ENCODE measurements at regions not wholly inside any gene's neighbourhood (a gene's known extent, or its start where the extent isn't known, plus 50 kb on each side); places are given as distances from the start of the nearest gene placed in this dataset.

- DNase-seq (ENCODE audit: low read depth in 2 of 3, low spot score in 1 of 3) = no peak
These were observed 917.7 kb upstream of the SLC10A2 start for GRCh38 chr13:103983948-103984347.

- no peak for DNase-seq (ENCODE audit: low read depth in 2 of 3, low spot score in 1 of 3)
These were observed 910.2 kb upstream of the SLC10A2 start for GRCh38 chr13:103976371-103976770.

GRCh38 chr13:103973740-103974139 lies 907.5 kb upstream of the SLC10A2 start:
- DNase-seq (ENCODE audit: low read depth in 2 of 3, low spot score in 1 of 3) = no peak

- no peak for DNase-seq (ENCODE audit: low read depth in 2 of 3, low spot score in 1 of 3)
These were observed 903.4 kb upstream of the SLC10A2 start for GRCh38 chr13:103969520-103970050.

GRCh38 chr13:103965506-103966243 lies 899.5 kb upstream of the SLC10A2 start:
- no peak for DNase-seq (ENCODE audit: low read depth in 2 of 3, low spot score in 1 of 3)

GRCh38 chr13:103961784-103962183 lies 895.6 kb upstream of the SLC10A2 start:
- no peak for DNase-seq (ENCODE audit: low read depth in 2 of 3, low spot score in 1 of 3)

GRCh38 chr13:103961129-103961528 lies 894.9 kb upstream of the SLC10A2 start:
- DNase-seq (ENCODE audit: low read depth in 2 of 3, low spot score in 1 of 3) = no peak

- no peak for DNase-seq (ENCODE audit: low read depth in 2 of 3, low spot score in 1 of 3)
These were observed 893.8 kb upstream of the SLC10A2 start for GRCh38 chr13:103960001-103960400.

GRCh38 chr13:103958691-103959090 lies 892.5 kb upstream of the SLC10A2 start:
- DNase-seq (ENCODE audit: low read depth in 2 of 3, low spot score in 1 of 3) = no peak

- no peak for DNase-seq (ENCODE audit: low read depth in 2 of 3, low spot score in 1 of 3)
These were observed 891.7 kb upstream of the SLC10A2 start for GRCh38 chr13:103957939-103958338.

GRCh38 chr13:103953859-103954258 lies 887.6 kb upstream of the SLC10A2 start:
- no peak for DNase-seq (ENCODE audit: low read depth in 2 of 3, low spot score in 1 of 3)

- DNase-seq (ENCODE audit: low read depth in 2 of 3, low spot score in 1 of 3) = no peak
These were observed 886.0 kb upstream of the SLC10A2 start for GRCh38 chr13:103952183-103952582.

- DNase-seq (ENCODE audit: low read depth in 2 of 3, low spot score in 1 of 3) = no peak
These were observed 882.2 kb upstream of the SLC10A2 start for GRCh38 chr13:103948426-103948825.

- DNase-seq (ENCODE audit: low read depth in 2 of 3, low spot score in 1 of 3) = no peak
These were observed 879.6 kb upstream of the SLC10A2 start for GRCh38 chr13:103945836-103946235.

GRCh38 chr13:103941506-103942140 lies 875.4 kb upstream of the SLC10A2 start:
- DNase-seq (ENCODE audit: low read depth in 2 of 3, low spot score in 1 of 3) = no peak

GRCh38 chr13:103935117-103935516 lies 868.9 kb upstream of the SLC10A2 start:
- DNase-seq (ENCODE audit: low read depth in 2 of 3, low spot score in 1 of 3) = no peak

GRCh38 chr13:103931885-103932284 lies 865.7 kb upstream of the SLC10A2 start:
- no peak for DNase-seq (ENCODE audit: low read depth in 2 of 3, low spot score in 1 of 3)

GRCh38 chr13:103931331-103931845 lies 865.2 kb upstream of the SLC10A2 start:
- no peak for DNase-seq (ENCODE audit: low read depth in 2 of 3, low spot score in 1 of 3)

- DNase-seq (ENCODE audit: low read depth in 2 of 3, low spot score in 1 of 3) = no peak
These were observed 859.9 kb upstream of the SLC10A2 start for GRCh38 chr13:103926118-103926517.

GRCh38 chr13:103908911-103909310 lies 842.7 kb upstream of the SLC10A2 start:
- no peak for DNase-seq (ENCODE audit: low read depth in 2 of 3, low spot score in 1 of 3)

- no peak for DNase-seq (ENCODE audit: low read depth in 2 of 3, low spot score in 1 of 3)
These were observed 842.1 kb upstream of the SLC10A2 start for GRCh38 chr13:103908274-103908673.

GRCh38 chr13:103903790-103904189 lies 837.6 kb upstream of the SLC10A2 start:
- DNase-seq (ENCODE audit: low read depth in 2 of 3, low spot score in 1 of 3) = no peak
